Suppressor macrophage treated with lipopolysaccharide for 1 hour (primary cell): ENCODE measurements at regions not wholly inside any gene's neighbourhood (a gene's known extent, or its start where the extent isn't known, plus 50 kb on each side); places are given as distances from the start of the nearest gene placed in this dataset.
"Not testable (repeated sequence)": the region's sequence is repeated elsewhere in the genome, so short reads cannot be mapped to it uniquely, and the experiment has no call there.

Experiments
- DNase-seq, 3 donors: peaks; one replicate each; pipeline ENCODE4 v3.0.0-alpha.2; 2020 to 2022

DNA sequence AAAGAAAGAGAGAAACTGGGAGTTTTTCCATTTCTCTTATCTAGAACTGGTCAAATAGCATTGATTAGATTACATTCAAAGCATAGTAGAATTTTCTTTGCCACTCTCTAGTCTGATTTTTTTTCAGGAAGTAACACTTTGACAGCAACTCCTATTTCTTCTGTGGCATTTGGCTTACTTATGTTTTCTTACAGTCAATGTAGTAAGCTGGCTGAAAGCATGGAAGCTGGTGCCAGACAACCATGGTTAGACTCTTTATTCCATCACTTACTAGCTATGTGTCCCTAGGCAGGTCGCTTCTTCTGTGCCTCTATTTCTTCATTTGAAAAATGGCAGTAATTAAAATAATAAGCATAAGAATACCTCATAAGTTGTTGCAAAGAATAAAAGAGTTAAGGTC, 54.2 kb upstream of the OPRM1 start:
- DNase-seq: no peak

DNA sequence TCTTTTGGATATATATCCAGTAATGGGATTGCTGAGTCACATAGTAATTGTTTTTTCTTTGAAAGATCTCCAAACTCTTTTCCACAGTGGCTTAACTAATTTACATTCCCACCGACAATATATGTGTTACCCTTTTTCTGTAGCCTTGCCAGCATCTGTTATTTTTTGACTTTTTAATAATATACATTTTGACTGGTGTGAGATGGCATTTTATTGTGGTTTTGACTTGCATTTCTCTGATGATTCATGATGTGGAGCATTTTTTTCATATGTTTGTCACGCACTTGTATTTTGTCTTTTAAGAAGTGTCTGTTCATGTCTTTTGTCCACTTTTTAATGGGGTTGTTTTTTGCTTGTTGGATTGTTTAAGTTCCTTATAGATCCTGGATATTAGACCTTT, 58.9 kb upstream of the OPRM1 start:
- no peak for DNase-seq

DNA sequence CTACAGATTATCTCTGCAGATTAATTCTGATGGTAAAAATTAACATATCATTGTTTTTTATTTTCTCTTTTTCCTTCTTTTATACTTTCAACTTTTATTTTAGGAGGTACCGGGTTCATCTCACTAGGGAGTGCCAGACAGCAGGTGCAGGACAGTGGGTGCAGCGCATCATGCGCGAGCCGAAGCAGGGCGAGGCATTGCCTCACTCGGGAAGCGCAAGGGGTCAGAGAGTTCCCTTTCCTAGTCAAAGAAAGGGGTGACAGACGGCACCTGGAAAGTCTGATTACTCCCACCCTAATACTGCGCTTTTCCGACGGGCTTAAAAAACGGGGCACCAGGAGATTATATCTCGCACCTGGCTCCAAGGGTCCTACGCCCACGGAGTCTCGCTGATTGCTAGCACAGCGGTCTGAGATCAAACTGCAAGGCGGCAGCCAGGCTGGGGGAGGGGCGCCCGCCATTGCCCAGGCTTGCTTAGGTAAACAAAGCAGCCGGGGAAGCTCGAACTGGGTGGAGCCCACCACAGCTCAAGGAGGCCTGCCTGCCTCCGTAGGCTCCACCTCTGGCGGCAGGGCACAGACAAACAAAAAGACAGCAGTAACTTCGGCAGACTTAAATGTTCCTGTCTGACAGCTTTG, 60.0 kb upstream of the OPRM1 start:
- not testable (repeated sequence) for DNase-seq

DNA sequence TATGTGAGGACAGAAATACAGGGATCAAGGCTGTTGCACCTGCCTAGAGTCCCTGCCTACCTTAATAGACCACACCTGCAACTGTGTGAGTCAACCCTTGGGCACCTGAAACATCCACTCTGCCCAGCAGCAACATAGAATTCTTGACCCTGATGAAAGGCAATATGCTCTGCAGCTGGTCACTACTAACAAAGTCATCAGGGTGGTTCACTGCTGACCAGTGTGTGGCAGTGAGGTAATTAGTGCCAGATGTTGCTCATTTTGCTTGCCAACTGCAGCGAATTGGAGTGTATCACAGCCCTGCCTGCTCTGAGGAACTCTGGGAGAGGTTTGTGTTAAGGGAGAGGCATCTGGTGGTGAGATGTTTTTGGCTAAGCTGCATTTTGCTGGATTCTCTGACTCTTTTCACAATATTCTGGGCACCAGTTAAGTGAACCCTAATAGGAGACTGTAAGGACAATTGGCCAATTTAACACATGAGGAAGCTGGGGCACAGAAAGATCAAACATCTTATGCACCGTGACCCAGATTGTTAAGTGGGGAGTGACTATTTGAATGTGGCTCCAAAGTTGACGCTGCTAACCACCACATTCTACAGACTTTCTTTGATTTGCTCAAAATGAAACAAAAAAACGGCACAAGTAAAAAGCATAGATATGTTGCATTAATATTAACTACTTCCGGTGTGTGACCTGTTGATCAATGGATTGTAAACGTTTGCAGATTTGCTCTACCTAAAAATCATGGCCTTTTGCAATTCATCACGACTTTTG, 61.9 kb upstream of the OPRM1 start:
- no peak for DNase-seq

DNA sequence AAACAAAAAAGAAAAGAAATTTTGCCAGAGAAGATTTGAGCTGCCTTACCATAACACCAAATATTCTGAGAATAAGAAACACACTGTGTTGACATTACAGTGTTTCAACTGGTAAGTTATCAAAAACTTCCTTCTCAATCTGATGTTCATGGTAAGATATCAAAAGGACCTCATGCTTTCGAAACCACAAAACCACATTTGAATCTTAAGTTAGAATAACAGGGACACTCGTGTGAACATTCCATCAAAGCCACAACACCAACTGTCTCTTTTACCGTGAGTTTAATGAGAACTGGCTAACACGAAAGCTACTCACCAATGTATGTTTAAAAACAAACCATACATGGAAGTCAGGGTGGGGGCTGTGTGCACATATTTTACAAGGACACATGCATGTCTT, 73.0 kb upstream of the OPRM1 start:
- DNase-seq: no peak

DNA sequence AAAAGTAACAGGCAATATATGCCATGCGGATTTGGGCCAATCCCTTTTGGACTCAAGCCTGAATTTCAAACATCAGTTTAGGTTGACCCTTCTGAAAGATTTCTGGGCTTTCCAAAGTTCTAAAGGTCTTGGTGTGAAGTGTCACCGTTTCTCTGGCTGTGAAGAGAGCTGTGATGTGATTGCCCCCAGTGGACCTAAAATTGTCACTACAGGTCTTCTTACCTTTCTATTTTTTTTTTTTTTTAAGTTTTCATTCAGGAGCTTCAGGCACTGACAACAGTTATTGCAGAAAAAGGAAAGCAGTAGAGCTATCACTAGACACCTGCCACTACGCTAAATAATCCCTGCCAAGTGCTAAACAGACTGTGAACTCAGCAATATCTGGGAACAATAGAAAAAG, 75.7 kb upstream of the OPRM1 start:
- DNase-seq: no peak

DNA sequence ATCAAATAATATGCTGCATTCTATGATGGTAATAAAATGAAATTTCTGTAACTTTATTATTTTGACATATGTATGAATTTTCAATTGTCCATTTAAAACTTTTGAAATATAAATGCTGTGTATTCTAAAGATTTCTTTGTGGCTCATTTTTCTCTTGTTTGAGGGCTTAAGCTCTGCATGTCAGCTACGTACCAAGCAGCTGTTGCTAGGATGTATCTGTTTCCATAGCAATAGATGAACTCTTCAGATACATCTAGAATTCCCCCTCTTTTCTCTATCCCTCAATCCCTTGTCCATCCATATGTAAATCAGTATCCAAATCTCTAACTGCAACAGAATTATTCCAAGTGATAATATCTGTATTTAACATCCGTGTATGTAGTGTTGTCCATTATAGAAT, 76.5 kb upstream of the OPRM1 start:
- no peak for DNase-seq

DNA sequence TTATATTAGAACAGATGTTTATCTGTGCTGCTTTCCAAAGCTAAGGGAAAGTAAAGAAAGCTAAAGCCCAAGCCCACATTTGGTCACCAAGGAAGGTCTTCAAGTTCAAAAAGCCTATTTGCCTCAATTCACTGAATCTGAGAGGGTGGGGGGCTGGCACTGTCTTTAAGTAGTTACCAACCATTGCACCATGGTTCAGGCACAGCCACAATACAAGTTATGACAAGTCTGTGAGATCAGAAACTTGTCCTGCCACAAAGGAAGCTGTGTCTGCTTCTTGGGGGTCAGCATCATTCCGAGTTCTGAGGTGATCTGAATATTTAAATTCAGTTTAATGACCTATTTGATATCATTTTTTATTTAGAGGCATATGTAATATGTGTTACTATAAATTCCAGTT, 78.3 kb upstream of the OPRM1 start:
- DNase-seq: no peak

DNA sequence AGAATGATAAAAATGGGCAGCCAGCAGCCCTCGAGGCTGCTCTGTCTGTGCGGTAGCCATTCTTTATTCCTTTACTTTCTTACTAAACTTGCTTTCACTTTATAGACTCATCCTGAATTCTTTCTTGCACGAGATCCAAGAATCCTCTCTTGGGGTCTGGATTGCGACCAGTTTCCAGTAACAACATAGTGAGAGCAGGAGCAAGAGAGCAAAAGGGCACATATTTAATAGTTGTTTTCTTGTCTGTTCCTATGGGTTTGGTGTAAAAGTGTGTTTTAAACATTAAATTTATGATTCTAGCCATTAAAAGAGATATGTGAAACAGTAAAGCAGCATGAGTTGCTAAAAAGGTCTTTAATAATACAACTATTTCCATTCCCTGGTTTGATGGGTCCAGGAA, 78.8 kb upstream of the OPRM1 start:
- no peak for DNase-seq

DNA sequence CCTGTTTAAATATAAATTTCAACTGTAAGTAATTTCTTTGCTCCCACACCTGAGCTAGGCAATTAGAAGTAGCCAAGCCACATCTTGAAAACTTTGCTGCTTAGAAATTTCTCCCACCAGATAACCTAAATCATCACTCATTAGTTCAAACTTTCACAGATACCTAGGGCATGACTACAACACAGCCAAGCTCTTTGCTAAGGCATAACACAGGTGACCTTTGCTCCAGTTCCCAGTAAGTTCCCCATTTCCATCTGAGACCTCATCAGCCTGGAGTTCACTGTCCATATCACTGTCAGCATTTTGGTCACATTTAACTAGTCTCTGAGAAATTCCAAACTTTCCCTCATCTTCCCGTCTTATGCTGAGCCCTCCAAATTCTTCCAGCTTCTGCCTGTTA, 79.8 kb upstream of the OPRM1 start:
- peak; percentile 17 to 38 (median 27) for DNase-seq

DNA sequence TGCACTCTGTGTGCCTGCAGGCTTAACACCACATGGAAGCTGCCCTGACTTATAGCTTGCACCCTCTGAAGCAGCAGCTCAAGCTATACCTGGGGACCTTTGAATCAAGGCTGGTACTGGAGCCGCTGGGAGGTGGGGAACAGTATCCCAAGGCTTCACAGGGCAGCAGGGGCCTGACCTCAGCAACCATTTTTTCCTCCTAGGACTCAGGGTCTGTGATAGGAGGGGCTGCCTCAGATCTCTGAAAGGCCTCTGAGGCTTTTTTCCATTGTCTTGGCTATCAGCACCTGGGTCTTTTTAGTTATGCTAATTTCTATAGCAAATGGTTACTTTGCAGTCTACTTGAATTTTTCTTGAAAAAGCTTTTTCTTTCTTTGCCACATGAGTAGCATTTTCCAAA, 80.2 kb upstream of the OPRM1 start:
- no peak for DNase-seq

DNA sequence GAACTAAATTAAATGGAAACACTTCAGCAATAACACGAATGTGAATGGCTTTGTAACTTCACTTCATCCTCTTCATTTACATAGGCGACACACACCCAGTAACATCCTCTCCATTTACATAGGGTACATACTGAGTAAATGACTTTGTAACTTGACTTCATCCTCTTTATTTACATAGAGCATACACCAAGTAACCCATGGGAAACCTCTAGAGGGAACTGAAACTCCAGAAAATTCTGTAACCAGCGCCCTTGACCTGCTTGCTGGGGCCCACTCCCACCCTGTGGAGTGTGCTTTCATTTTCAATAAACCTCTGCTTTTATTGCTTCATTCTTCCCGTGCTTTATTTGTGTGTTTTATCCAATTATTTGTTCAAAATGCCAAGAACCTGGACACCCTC, 81.6 kb upstream of the OPRM1 start:
- DNase-seq: peak; percentile 23 to 63 (median 46)

DNA sequence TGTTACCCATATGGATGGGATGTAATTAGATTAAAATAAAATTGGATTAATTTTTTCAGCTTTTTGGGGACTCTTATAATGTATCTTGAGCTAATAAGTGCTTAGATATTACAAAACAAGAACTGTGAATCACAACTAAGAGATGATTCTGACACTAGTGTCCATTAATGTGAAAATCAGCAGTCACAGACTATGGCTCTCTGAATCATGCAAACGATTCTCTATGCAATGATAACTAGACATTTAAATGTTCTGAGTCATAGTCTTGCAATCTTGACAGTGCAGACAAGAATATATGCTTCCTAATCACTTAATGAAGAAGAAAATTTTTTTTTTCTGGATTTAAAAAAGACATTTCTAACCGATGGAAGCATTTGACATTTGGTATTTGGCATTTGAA, 82.2 kb upstream of the OPRM1 start:
- peak in 2 of 3 donors; percentile 21 to 59 for DNase-seq

DNA sequence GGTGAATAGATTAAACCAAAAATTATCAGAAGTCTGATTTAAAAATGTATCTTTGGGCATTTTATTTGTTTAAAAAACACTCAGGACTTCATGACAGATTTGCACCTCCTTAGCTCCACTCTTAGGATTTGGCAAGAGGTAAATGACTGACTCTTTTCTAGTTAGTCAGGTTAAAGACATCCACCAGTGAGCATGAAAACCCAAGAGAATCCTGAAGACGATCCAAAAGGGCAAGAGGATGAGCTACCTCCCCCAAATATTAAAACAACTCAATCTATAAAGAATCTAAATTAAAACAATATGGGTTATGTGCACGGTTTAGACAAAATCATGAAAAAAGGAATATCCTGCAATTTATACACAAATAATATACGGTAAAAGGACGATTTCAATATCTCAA, 89.4 kb upstream of the OPRM1 start:
- no peak for DNase-seq

DNA sequence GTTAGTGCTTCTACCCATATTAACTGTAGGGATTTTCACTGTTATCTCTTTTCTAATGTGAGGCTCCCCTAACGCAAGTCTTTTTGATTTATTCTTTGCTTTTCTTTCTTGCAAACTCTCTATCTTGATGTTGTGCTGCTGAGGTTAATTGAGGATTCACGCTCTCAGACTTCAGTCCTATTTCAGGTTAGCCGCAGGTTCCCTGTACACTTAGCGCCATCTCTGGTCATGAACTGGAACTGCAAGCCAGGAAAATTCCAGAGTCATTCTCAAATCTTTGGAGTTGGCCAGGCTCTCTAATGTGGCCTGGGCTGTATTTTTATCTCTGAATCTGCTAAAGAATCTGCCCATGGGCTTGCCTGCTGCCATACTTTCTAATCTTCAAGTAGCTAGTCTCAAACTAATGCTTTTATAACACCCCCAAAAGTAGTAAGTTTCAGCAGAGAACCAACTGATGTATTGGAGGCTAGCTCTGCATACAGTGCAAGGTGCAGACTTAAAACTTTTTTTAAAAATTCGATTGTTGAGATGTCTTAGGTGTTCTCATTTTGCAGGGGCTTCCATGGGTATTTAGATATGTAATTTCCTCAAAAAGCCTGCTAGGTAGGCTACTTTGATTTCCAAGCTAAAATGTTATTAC, 91.1 kb upstream of the OPRM1 start:
- DNase-seq: peak; percentile 15 to 20 (median 15)

DNA sequence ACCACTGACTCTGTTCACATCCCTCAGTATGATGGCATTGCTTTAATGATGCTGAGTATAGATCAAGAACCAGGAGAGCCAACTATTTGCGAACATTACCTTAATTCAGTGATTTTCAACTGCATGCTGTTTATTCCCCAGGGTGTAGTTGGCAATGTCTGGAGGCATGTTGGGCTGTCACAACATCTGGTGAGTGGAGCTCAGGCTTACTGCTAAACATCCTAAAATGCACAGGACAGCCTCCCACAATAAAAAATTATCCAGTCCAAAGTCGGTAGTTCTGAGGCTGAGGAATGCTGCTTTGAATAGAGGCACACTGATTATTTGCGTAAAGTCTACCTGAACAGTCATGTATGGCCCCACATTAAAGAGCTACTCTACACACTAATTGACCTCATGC, 94.8 kb upstream of the OPRM1 start:
- DNase-seq: no peak

DNA sequence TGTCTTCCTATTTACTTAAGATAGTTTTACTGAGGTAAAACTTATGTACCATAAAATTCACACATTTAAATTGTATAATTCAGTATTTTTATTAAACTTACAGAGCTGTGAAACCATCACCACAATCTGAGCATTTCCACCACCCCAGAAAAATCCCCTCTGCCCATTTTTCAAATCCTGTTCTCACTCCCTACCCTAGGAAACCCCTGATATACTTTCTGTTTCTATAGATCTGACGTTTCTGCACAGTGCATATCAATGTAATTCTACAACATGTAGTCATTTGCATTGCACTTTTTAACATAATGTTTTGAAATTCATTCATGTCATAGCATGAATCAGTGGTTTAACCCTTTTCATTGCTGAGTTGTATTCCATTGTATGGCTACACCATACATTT, 96.7 kb upstream of the OPRM1 start:
- no peak for DNase-seq

DNA sequence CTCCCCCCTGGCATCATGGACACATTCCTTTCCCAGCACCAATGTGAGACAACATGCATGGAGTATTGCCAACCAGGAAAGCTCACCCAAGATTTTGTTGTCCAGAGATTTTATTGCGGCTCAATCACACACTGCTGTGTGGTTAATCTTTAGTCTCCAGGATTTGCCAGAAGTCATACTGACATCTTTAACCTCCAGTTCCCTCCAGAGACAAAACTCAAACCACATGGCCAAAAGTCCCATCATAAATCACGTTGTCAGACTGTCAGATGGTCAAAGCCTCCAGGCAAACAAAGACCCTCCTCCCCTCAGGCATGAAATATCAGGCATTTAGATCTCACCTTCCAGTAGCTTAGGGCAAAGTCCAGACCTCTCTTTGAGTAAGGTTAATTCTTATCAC, 97.3 kb upstream of the OPRM1 start:
- DNase-seq: no peak

DNA sequence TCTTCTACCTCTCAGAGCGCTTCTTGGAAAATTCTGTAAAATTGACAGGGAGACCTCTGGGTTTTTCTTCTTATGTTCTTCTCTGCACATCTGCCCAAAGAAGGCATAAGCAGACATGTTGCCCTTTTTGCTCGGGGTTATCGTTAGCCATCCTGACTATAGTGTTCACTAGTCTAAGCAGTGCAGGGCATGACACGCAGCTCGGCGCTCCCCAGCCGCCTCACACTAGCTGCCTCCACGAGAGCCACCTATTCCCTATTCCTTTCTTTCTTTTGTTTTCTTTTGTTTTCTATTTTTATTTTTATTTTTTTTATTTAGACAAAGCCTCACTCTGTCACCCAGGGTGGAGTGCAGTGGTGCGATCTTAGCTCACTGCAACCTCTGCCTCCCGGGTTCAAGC, 100.2 kb upstream of the OPRM1 start:
- DNase-seq: no peak

DNA sequence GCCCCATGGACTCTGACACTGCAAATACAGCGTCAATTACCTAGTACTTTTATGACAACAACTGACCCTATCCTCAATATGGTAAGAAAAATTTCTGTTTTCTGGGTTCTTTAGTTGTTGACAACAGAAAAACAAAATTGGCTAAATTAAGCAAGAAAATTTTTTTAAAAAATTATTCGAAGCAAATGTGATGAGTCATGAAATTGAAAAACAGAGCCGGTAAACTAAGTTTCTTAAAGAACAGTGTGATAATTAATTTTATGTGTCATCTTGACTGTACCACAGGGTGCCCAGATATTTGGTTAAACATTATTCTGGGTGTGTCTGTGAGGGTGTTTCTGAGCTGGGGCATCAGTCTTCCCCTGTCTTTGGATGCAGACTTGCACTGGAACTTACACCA, 107.6 kb upstream of the OPRM1 start:
- DNase-seq: no peak

DNA sequence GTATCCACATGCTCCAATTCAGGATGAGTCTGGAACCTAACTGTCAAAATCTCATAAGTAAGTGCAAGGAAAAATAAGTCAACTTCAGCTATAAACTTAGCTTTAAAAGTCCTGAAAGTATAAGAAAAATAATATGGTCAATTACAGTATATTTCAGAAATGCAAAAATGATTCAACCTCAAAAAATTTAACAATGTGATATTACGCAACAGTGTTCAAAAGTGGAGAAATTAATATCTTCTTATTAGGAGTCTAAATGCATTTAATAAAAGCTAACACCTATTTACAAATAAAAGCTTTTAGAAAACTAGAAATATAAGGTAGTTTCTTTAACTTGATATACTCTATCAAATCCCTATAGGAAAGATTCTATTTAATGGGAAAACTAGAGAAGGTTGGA, 111.2 kb upstream of the OPRM1 start:
- no peak for DNase-seq

DNA sequence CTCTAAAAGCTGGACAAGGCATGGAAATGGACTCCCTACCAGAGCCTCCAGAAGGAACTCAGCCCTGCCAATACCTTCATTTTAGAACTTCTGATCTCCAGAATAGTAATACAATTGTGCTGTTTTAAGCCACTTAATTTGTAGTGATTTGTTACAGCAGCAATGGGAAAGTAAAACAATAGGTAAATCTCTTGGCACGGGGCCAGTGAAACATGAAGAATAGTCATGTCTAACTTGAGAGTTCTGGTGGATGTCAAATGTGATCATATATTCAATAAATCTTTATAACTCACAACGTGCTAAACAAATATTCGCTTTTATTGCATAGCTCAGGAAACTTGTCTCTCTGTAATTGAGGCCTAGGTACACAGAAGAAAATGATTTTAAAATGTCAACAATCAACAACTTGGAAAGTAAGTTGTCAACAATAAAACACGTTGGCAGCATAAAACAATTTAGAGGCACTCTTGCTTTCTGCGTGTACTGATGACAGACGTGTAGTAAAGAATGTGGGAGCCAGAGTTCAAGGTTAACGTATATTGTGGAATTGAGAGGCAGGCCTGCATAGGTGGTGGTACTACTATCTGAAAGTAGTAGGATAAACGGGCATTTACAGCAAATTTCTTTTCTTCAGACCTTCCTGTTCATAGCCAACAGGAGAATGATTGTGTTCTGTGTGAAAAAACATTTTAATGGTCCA, 140.5 kb upstream of the OPRM1 start:
- no peak for DNase-seq

DNA sequence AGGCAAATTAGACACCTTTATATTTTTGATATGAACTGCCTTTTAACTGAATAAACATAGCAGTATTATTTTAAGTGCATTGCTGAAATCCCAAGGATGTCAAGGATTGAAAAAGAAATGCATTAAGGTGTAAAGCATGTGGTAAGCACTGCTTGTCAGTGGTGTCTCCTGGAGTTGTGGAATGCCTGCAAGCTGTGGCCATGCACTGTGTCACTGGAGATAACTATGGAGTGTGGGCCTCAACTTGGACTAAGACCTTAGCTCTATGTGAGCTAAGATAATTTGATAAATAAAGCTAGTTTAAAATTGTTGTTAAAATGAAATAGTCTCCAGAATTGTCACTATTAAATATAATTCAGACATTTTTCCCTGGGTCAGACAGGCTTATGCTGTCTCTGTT, 156.6 kb upstream of the OPRM1 start:
- DNase-seq: no peak

DNA sequence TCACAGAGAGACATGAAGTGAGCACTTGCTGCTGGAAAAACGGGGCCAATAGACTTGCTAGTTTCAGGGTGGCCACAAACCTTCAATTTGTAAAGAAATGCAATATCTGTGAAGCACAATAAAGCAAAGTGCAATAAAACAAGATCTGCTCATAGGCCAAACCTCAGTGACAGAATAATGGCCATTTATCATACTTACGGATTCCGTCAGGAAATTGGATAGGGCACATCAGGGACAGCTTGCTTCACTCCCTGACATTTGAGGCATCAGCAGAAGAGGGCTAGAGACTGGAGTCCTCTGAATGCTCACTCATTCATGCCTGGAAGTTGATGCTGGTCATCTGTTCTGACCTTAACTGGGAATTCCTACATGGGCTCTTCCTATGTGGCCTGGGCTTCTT, 165.5 kb upstream of the OPRM1 start:
- DNase-seq: no peak
